ENCODE measurements at regions not wholly inside any gene's neighbourhood (a gene's known extent, or its start where the extent isn't known, plus 50 kb on each side); places are given as distances from the start of the nearest gene placed in this dataset.

- Mint-ChIP-seq H3K36me3 (ENCODE audit: low read depth) (no peaks in the 10 kb centered on the region), H3K4me1 (peaks cover 12% of the 10 kb centered on the region), H3K4me3 (no peak overlapping the region), H3K27me3 (ENCODE audit: low read depth) (peaks cover 6% of the 10 kb centered on the region), H3K27ac (peak overlapping the region in 1 of 3 experiments; percentile 41), H3K9me3 (no peaks in the 10 kb centered on the region)
- TF ChIP-seq CTCF (IDR thresholded peaks at IDR 0.05; ENCODE audit: unreplicated experiment in 3 of 3) = no peak
These were observed 209.3 kb downstream of the RNF144B start for GRCh38 chr6:18596531-18596835.

GRCh38 chr6:18598551-18599264 is 211.6 kb downstream of the RNF144B start:
- Mint-ChIP-seq H3K36me3 (ENCODE audit: low read depth) (no peaks in the 10 kb centered on the region), H3K27me3 (ENCODE audit: low read depth) (peaks cover 3% of the 10 kb centered on the region), H3K9me3 (no peaks in the 10 kb centered on the region)

GRCh38 chr6:18600255-18600654 is 213.1 kb downstream of the RNF144B start:
- peaks cover 12% of the 10 kb centered on the region for H3K4me1 Mint-ChIP-seq
- H3K27me3 Mint-ChIP-seq (ENCODE audit: low read depth) = peaks cover 3% of the 10 kb centered on the region
- H3K4me3 Mint-ChIP-seq = no peak overlapping the region
- no peak overlapping the region for H3K27ac Mint-ChIP-seq
- no peak for TF ChIP-seq CTCF (IDR thresholded peaks at IDR 0.05; ENCODE audit: unreplicated experiment in 3 of 3)
- H3K9me3 Mint-ChIP-seq = no peaks in the 10 kb centered on the region
- no peaks in the 10 kb centered on the region for H3K36me3 Mint-ChIP-seq (ENCODE audit: low read depth)

More at GRCh38 chr6:18598551-18599264, 211.6 kb downstream of the RNF144B start:
- TF ChIP-seq CTCF (IDR thresholded peaks at IDR 0.05; ENCODE audit: unreplicated experiment in 3 of 3) = no peak
- Mint-ChIP-seq H3K27ac (peak overlapping the region in 1 of 3 experiments; percentile 57), H3K4me1 (peaks cover 12% of the 10 kb centered on the region), H3K4me3 (no peak overlapping the region)

- TF ChIP-seq CTCF (IDR thresholded peaks at IDR 0.05; ENCODE audit: unreplicated experiment in 3 of 3) = no peak
- peaks cover 3% of the 10 kb centered on the region for H3K27me3 Mint-ChIP-seq (ENCODE audit: low read depth)
- no peak overlapping the region for H3K4me3 Mint-ChIP-seq
- H3K4me1 Mint-ChIP-seq = peaks cover 7% of the 10 kb centered on the region
- no peaks in the 10 kb centered on the region for H3K9me3 Mint-ChIP-seq
- no peak overlapping the region for H3K27ac Mint-ChIP-seq
- no peaks in the 10 kb centered on the region for H3K36me3 Mint-ChIP-seq (ENCODE audit: low read depth)
These were observed 214.4 kb downstream of the RNF144B start for GRCh38 chr6:18601516-18602020.

GRCh38 chr6:18602931-18603330 is 215.8 kb downstream of the RNF144B start:
- TF ChIP-seq CTCF (IDR thresholded peaks at IDR 0.05; ENCODE audit: unreplicated experiment in 3 of 3) = no peak
- peaks cover 8% of the 10 kb centered on the region for H3K27me3 Mint-ChIP-seq (ENCODE audit: low read depth)
- no peak overlapping the region for H3K4me3 Mint-ChIP-seq
- H3K27ac Mint-ChIP-seq = no peak overlapping the region
- H3K4me1 Mint-ChIP-seq = peaks cover 6% of the 10 kb centered on the region
- no peaks in the 10 kb centered on the region for H3K36me3 Mint-ChIP-seq (ENCODE audit: low read depth)
- no peaks in the 10 kb centered on the region for H3K9me3 Mint-ChIP-seq

GRCh38 chr6:18603361-18603760 is 216.2 kb downstream of the RNF144B start:
- TF ChIP-seq CTCF (IDR thresholded peaks at IDR 0.05; ENCODE audit: unreplicated experiment in 3 of 3) = no peak
- Mint-ChIP-seq H3K4me3 (no peak overlapping the region), H3K4me1 (peaks cover 4% of the 10 kb centered on the region), H3K9me3 (no peaks in the 10 kb centered on the region), H3K27ac (no peak overlapping the region), H3K27me3 (ENCODE audit: low read depth) (peaks cover 8% of the 10 kb centered on the region), H3K36me3 (ENCODE audit: low read depth) (no peaks in the 10 kb centered on the region)

Measured in nephron (organoid).